ENCODE measurements at regions not wholly inside any gene's neighbourhood (a gene's known extent, or its start where the extent isn't known, plus 50 kb on each side); places are given as distances from the start of the nearest gene placed in this dataset.
"Not testable (repeated sequence)": the region's sequence is repeated elsewhere in the genome, so short reads cannot be mapped to it uniquely, and the experiment has no call there.

GRCh38 chr1:120654114-120654513, 69.6 kb upstream of the NBPF26 start:
- H3K27me3 Mint-ChIP-seq (ENCODE audit: low read depth in 2 of 2); H3K27ac ChIP-seq (ENCODE audit: low read length); H3K27me3 ChIP-seq (ENCODE audit: control insufficient read depth, insufficient read depth, low read length); H3K9me3 Mint-ChIP-seq; DNase-seq; H3K4me1 Mint-ChIP-seq; H3K4me1 ChIP-seq (ENCODE audit: control insufficient read depth, insufficient read depth, low read length); H3K9me3 ChIP-seq (ENCODE audit: control insufficient read depth, insufficient read depth, low read length); H3K4me3 Mint-ChIP-seq; H3K4me3 ChIP-seq (ENCODE audit: low read length); intact Hi-C loops (cut with micrococcal nuclease); H3K36me3 ChIP-seq (ENCODE audit: control insufficient read depth, insufficient read depth, low read length); H3K36me3 Mint-ChIP-seq; ATAC-seq; H3K27ac Mint-ChIP-seq: not testable (repeated sequence)
- no CpG with 5 or more reads among the region's 6 CpGs for WGBS (ENCODE audit: insufficient coverage)

GRCh38 chr1:120655394-120655793, 68.4 kb upstream of the NBPF26 start:
- H3K4me1 ChIP-seq (ENCODE audit: control insufficient read depth, insufficient read depth, low read length); H3K4me3 Mint-ChIP-seq; H3K4me1 Mint-ChIP-seq; H3K36me3 Mint-ChIP-seq; H3K27me3 Mint-ChIP-seq (ENCODE audit: low read depth in 2 of 2); H3K9me3 ChIP-seq (ENCODE audit: control insufficient read depth, insufficient read depth, low read length); DNase-seq; H3K27ac Mint-ChIP-seq; H3K36me3 ChIP-seq (ENCODE audit: control insufficient read depth, insufficient read depth, low read length); H3K9me3 Mint-ChIP-seq; H3K27ac ChIP-seq (ENCODE audit: low read length); H3K4me3 ChIP-seq (ENCODE audit: low read length); H3K27me3 ChIP-seq (ENCODE audit: control insufficient read depth, insufficient read depth, low read length); intact Hi-C loops (cut with micrococcal nuclease); ATAC-seq: not testable (repeated sequence)
- WGBS (ENCODE audit: insufficient coverage): no CpG with 5 or more reads among the region's 8 CpGs

- H3K4me1 Mint-ChIP-seq; H3K27me3 ChIP-seq (ENCODE audit: control insufficient read depth, insufficient read depth, low read length); intact Hi-C loops (cut with micrococcal nuclease); H3K36me3 Mint-ChIP-seq; H3K4me3 Mint-ChIP-seq; H3K27me3 Mint-ChIP-seq (ENCODE audit: low read depth in 2 of 2); H3K4me1 ChIP-seq (ENCODE audit: control insufficient read depth, insufficient read depth, low read length); H3K27ac Mint-ChIP-seq; H3K27ac ChIP-seq (ENCODE audit: low read length); ATAC-seq; H3K9me3 ChIP-seq (ENCODE audit: control insufficient read depth, insufficient read depth, low read length); DNase-seq; H3K4me3 ChIP-seq (ENCODE audit: low read length); H3K36me3 ChIP-seq (ENCODE audit: control insufficient read depth, insufficient read depth, low read length); H3K9me3 Mint-ChIP-seq: not testable (repeated sequence)
- no CpG with 5 or more reads among the region's 5 CpGs for WGBS (ENCODE audit: insufficient coverage)
Observed at GRCh38 chr1:120656116-120656515, 67.6 kb upstream of the NBPF26 start.

GRCh38 chr1:120657804-120658203, 65.9 kb upstream of the NBPF26 start:
- H3K36me3 ChIP-seq (ENCODE audit: control insufficient read depth, insufficient read depth, low read length); H3K27ac Mint-ChIP-seq; H3K9me3 ChIP-seq (ENCODE audit: control insufficient read depth, insufficient read depth, low read length); DNase-seq; H3K4me3 Mint-ChIP-seq; H3K27ac ChIP-seq (ENCODE audit: low read length); H3K4me1 Mint-ChIP-seq; H3K4me1 ChIP-seq (ENCODE audit: control insufficient read depth, insufficient read depth, low read length); H3K4me3 ChIP-seq (ENCODE audit: low read length); H3K27me3 ChIP-seq (ENCODE audit: control insufficient read depth, insufficient read depth, low read length); intact Hi-C loops (cut with micrococcal nuclease); H3K27me3 Mint-ChIP-seq (ENCODE audit: low read depth in 2 of 2); H3K36me3 Mint-ChIP-seq; ATAC-seq; H3K9me3 Mint-ChIP-seq: not testable (repeated sequence)
- no CpG with 5 or more reads among the region's 2 CpGs for WGBS (ENCODE audit: insufficient coverage)

- intact Hi-C loops (cut with micrococcal nuclease); H3K4me1 Mint-ChIP-seq; H3K27me3 Mint-ChIP-seq (ENCODE audit: low read depth in 2 of 2); H3K9me3 Mint-ChIP-seq; H3K4me1 ChIP-seq (ENCODE audit: control insufficient read depth, insufficient read depth, low read length); H3K4me3 Mint-ChIP-seq; H3K9me3 ChIP-seq (ENCODE audit: control insufficient read depth, insufficient read depth, low read length); ATAC-seq; H3K36me3 Mint-ChIP-seq; H3K4me3 ChIP-seq (ENCODE audit: low read length); H3K36me3 ChIP-seq (ENCODE audit: control insufficient read depth, insufficient read depth, low read length); H3K27me3 ChIP-seq (ENCODE audit: control insufficient read depth, insufficient read depth, low read length); H3K27ac ChIP-seq (ENCODE audit: low read length); H3K27ac Mint-ChIP-seq; DNase-seq: not testable (repeated sequence)
Observed at GRCh38 chr1:120658622-120659021, 65.1 kb upstream of the NBPF26 start.

- intact Hi-C loops (cut with micrococcal nuclease); H3K4me1 Mint-ChIP-seq; DNase-seq; H3K27me3 Mint-ChIP-seq (ENCODE audit: low read depth in 2 of 2); H3K4me3 Mint-ChIP-seq; H3K27ac Mint-ChIP-seq; H3K4me1 ChIP-seq (ENCODE audit: control insufficient read depth, insufficient read depth, low read length); H3K9me3 Mint-ChIP-seq; H3K27ac ChIP-seq (ENCODE audit: low read length); H3K36me3 Mint-ChIP-seq; H3K36me3 ChIP-seq (ENCODE audit: control insufficient read depth, insufficient read depth, low read length); H3K9me3 ChIP-seq (ENCODE audit: control insufficient read depth, insufficient read depth, low read length); H3K27me3 ChIP-seq (ENCODE audit: control insufficient read depth, insufficient read depth, low read length); H3K4me3 ChIP-seq (ENCODE audit: low read length); ATAC-seq: not testable (repeated sequence)
- no CpG with 5 or more reads among the region's 2 CpGs for WGBS (ENCODE audit: insufficient coverage)
Observed at GRCh38 chr1:120659133-120659532, 64.6 kb upstream of the NBPF26 start.

GRCh38 chr1:120664376-120665249, 59.1 kb upstream of the NBPF26 start:
- DNase-seq; intact Hi-C loops (cut with micrococcal nuclease); H3K36me3 ChIP-seq (ENCODE audit: control insufficient read depth, insufficient read depth, low read length); H3K9me3 ChIP-seq (ENCODE audit: control insufficient read depth, insufficient read depth, low read length); H3K4me1 Mint-ChIP-seq; H3K27me3 ChIP-seq (ENCODE audit: control insufficient read depth, insufficient read depth, low read length); H3K27me3 Mint-ChIP-seq (ENCODE audit: low read depth in 2 of 2); H3K36me3 Mint-ChIP-seq; H3K9me3 Mint-ChIP-seq; H3K4me3 ChIP-seq (ENCODE audit: low read length); H3K27ac ChIP-seq (ENCODE audit: low read length); H3K4me1 ChIP-seq (ENCODE audit: control insufficient read depth, insufficient read depth, low read length); H3K27ac Mint-ChIP-seq: not testable (repeated sequence)
- peak in 1 of 3 donors; percentile 39 for ATAC-seq
- H3K4me3 Mint-ChIP-seq: peak overlapping the region; percentile 61
- no CpG with 5 or more reads among the region's 22 CpGs for WGBS (ENCODE audit: insufficient coverage)

GRCh38 chr1:120665250-120665577, 58.5 kb upstream of the NBPF26 start:
- H3K9me3 Mint-ChIP-seq; H3K27ac Mint-ChIP-seq; H3K4me1 Mint-ChIP-seq; H3K9me3 ChIP-seq (ENCODE audit: control insufficient read depth, insufficient read depth, low read length); H3K36me3 Mint-ChIP-seq; H3K27me3 Mint-ChIP-seq (ENCODE audit: low read depth in 2 of 2); H3K4me3 ChIP-seq (ENCODE audit: low read length); DNase-seq; H3K36me3 ChIP-seq (ENCODE audit: control insufficient read depth, insufficient read depth, low read length); H3K4me1 ChIP-seq (ENCODE audit: control insufficient read depth, insufficient read depth, low read length); intact Hi-C loops (cut with micrococcal nuclease); H3K27ac ChIP-seq (ENCODE audit: low read length); H3K27me3 ChIP-seq (ENCODE audit: control insufficient read depth, insufficient read depth, low read length): not testable (repeated sequence)
- ATAC-seq: peak; percentile 89 to 98 (median 95)
- peak overlapping the region; percentile 61 for H3K4me3 Mint-ChIP-seq
- 0% methylated on average over 6 of the region's 33 CpGs for WGBS (ENCODE audit: insufficient coverage)

All from natural killer cell (primary cell).